IMR-90 (cell line): ENCODE measurements at regions not wholly inside any gene's neighbourhood (a gene's known extent, or its start where the extent isn't known, plus 50 kb on each side); places are given as distances from the start of the nearest gene placed in this dataset.
A peak's percentile ranks its signal among the peaks of the same experiment; 100 is the strongest.

Experiments
- ATAC-seq: fragments of 200-7000 bp; cut with Tn5 transposase; 2 replicates; pipeline ENCODE4 v1.9.1; 2020; ENCODE audit warnings: low read depth, mild to moderate bottlenecking, moderate library complexity
- BruUV-seq: library from RNA; stranded (reverse); fragments of 400-500 nt; replicated peaks from 2 replicates; lab custom pipeline; 2021; lab: Mats Ljungman, UMichigan
- CTCF ChIA-PET: fragments of 300-600 bp; formaldehyde crosslinking; extraction: SDS; loops from one replicate; lab custom pipeline; 2021; ENCODE audit warnings: antibody characterized with exemption; lab: Yijun Ruan, JAX
- POLR2A ChIA-PET: fragments of 300-600 bp; sonication (Branson Sonifier 250); formaldehyde crosslinking; loops from one replicate; lab custom pipeline; 2022; ENCODE audit warnings: antibody characterized with exemption; ENCODE audit not compliant: unreplicated experiment; lab: Charles Lee
- DNase-seq: peaks from one replicate; pipeline ENCODE4 v3.0.0; 2013
- H2AFZ ChIP-seq: replicated peaks from 2 replicates; pipeline ENCODE3; 2013; ENCODE audit warnings: low read length, mild to moderate bottlenecking; ENCODE audit not compliant: poor library complexity
- H2AK5ac ChIP-seq: 2 replicates; pipeline ENCODE4 v1.6.1; 2013; ENCODE audit warnings: low read depth, low read length, inconsistent platforms
- H2AK9ac ChIP-seq: replicated peaks from 2 replicates; pipeline ENCODE3; 2013; ENCODE audit warnings: mild to moderate bottlenecking, low read depth, low read length, moderate library complexity; ENCODE audit not compliant: poor library complexity
- H2BK120ac ChIP-seq: 2 replicates; pipeline ENCODE4 v1.6.1; 2013; ENCODE audit warnings: low read depth, low read length, inconsistent platforms
- H2BK15ac ChIP-seq: 3 replicates; pipeline ENCODE4 v1.6.1; 2013; ENCODE audit warnings: low read depth, low read length, inconsistent platforms
- H2BK20ac ChIP-seq: 2 replicates; pipeline ENCODE4 v1.6.1; 2013; ENCODE audit warnings: low read depth, mild to moderate bottlenecking, inconsistent platforms, low read length, moderate library complexity
- H2BK5ac ChIP-seq: 2 replicates; pipeline ENCODE4 v1.6.1; 2013; ENCODE audit warnings: mild to moderate bottlenecking, low read depth, low read length, inconsistent platforms; ENCODE audit not compliant: poor library complexity, severe bottlenecking
- H3K14ac ChIP-seq: replicated peaks from 2 replicates; pipeline ENCODE4 v1.6.1; 2013; ENCODE audit warnings: low read depth, low read length, inconsistent platforms
- H3K18ac ChIP-seq: 2 replicates; pipeline ENCODE4 v1.6.1; 2013; ENCODE audit warnings: low read depth, low read length, control low read depth
- H3K23ac ChIP-seq: 2 replicates; pipeline ENCODE4 v1.6.1; 2013; ENCODE audit warnings: low read depth, low read length, inconsistent platforms
- H3K27ac ChIP-seq: 2 replicates; pipeline ENCODE4 v1.5.1; 2013; ENCODE audit warnings: mild to moderate bottlenecking, control low read depth, low read length; ENCODE audit not compliant: insufficient read depth
- H3K27me3 ChIP-seq: 2 replicates; pipeline ENCODE4 v1.6.1; 2013; ENCODE audit warnings: low read length; ENCODE audit not compliant: control insufficient read depth, insufficient read depth
- H3K36me3 ChIP-seq: 2 replicates; pipeline ENCODE4 v1.6.1; 2013; ENCODE audit warnings: low read length, mixed read lengths; ENCODE audit not compliant: control insufficient read depth, insufficient read depth
- H3K4ac ChIP-seq: 2 replicates; pipeline ENCODE4 v1.6.1; 2013; ENCODE audit warnings: low read depth, low read length, inconsistent platforms
- H3K4me1 ChIP-seq: 2 replicates; pipeline ENCODE4 v1.6.1; 2013; ENCODE audit warnings: low read length, mixed read lengths; ENCODE audit not compliant: control insufficient read depth, insufficient read depth
- H3K4me2 ChIP-seq: 2 replicates; pipeline ENCODE4 v1.6.1; 2013; ENCODE audit warnings: low read depth, mild to moderate bottlenecking, control low read depth, low read length, moderate library complexity
- H3K4me3 ChIP-seq: 2 replicates; pipeline ENCODE4 v1.5.1; 2013; ENCODE audit warnings: low read depth, mild to moderate bottlenecking, control low read depth, low read length, moderate library complexity; ENCODE audit not compliant: insufficient read depth
- H3K56ac ChIP-seq: 2 replicates; pipeline ENCODE4 v1.6.1; 2013; ENCODE audit warnings: low read length, inconsistent platforms; ENCODE audit not compliant: insufficient read depth; ENCODE audit errors: extremely low read depth
- H3K79me1 ChIP-seq, 2 experiments: 2 replicates each; pipeline ENCODE4 v1.6.1; 2013; ENCODE audit warnings: low read length in 2 of 2, inconsistent platforms in 1 of 2, low read depth in 1 of 2
- H3K9ac ChIP-seq: 2 replicates; pipeline ENCODE4 v1.6.1; 2013; ENCODE audit warnings: low read depth, low read length, control low read depth
- H3K9me1 ChIP-seq: 2 replicates; pipeline ENCODE4 v1.6.1; 2013; ENCODE audit warnings: low read length, inconsistent platforms; ENCODE audit not compliant: insufficient read depth
- H3K9me3 ChIP-seq: 2 replicates; pipeline ENCODE4 v1.6.1; 2013; ENCODE audit warnings: low read length; ENCODE audit not compliant: control insufficient read depth, insufficient read depth
- H4K20me1 ChIP-seq: 2 replicates; pipeline ENCODE4 v1.6.1; 2013; ENCODE audit warnings: low read length, inconsistent platforms; ENCODE audit not compliant: insufficient read depth
- H4K5ac ChIP-seq: 2 replicates; pipeline ENCODE4 v1.6.1; 2013; ENCODE audit warnings: mild to moderate bottlenecking, low read depth, low read length, control low read depth
- H4K8ac ChIP-seq, 2 experiments: 2 replicates each; pipeline ENCODE4 v1.6.1; 2013; ENCODE audit warnings: low read depth in 2 of 2, low read length in 2 of 2, control low read depth in 1 of 2, inconsistent platforms in 1 of 2
- H4K91ac ChIP-seq: 2 replicates; pipeline ENCODE4 v1.6.1; 2013; ENCODE audit warnings: low read depth, low read length, inconsistent platforms; ENCODE audit not compliant: insufficient read depth
- BHLHE40 ChIP-seq: fragments of 150-350 bp; IDR thresholded peaks from 2 replicates; pipeline ENCODE4 v1.6.1; 2016; ENCODE audit warnings: mild to moderate bottlenecking, low read depth, low read length
- CEBPB ChIP-seq: IDR thresholded peaks from 2 replicates; pipeline ENCODE4 v1.6.1; 2012; ENCODE audit warnings: low read depth, low read length, improper control_type of control experiment
- CHD1 ChIP-seq: IDR thresholded peaks from 2 replicates; pipeline ENCODE4 v1.6.1; 2012; ENCODE audit warnings: low read depth, low read length, improper control_type of control experiment
- CTCF ChIP-seq: conservative IDR thresholded peaks from 2 replicates; pipeline ENCODE4 v1.5.1; 2012; ENCODE audit warnings: mild to moderate bottlenecking, low read depth, low read length, improper control_type of control experiment
- ELK1 ChIP-seq: fragments of 150-350 bp; IDR thresholded peaks from 2 replicates; pipeline ENCODE4 v1.6.1; 2016; ENCODE audit warnings: low read depth, mild to moderate bottlenecking, low read length, moderate library complexity, borderline replicate concordance
- FOS ChIP-seq: fragments of 150-350 bp; IDR thresholded peaks from 2 replicates; pipeline ENCODE4 v1.6.1; 2016; ENCODE audit warnings: low read depth, low read length
- MAFK ChIP-seq: IDR thresholded peaks from 2 replicates; pipeline ENCODE4 v1.6.1; 2012; ENCODE audit warnings: low read depth, low read length, improper control_type of control experiment
- MAZ ChIP-seq: IDR thresholded peaks from 2 replicates; pipeline ENCODE4 v1.6.1; 2012; ENCODE audit warnings: low read depth, mild to moderate bottlenecking, low read length, improper control_type of control experiment, moderate library complexity, borderline replicate concordance
- MXI1 ChIP-seq: IDR thresholded peaks from 2 replicates; pipeline ENCODE4 v1.6.1; 2012; ENCODE audit warnings: low read depth, mild to moderate bottlenecking, low read length, moderate library complexity, borderline replicate concordance
- NFE2L2 ChIP-seq: fragments of 150-350 bp; IDR thresholded peaks from 2 replicates; pipeline ENCODE4 v1.6.1; 2016; ENCODE audit warnings: low read depth, mild to moderate bottlenecking, low read length
- POLR2A ChIP-seq: IDR thresholded peaks from 2 replicates; pipeline ENCODE4 v1.6.1; 2012; ENCODE audit warnings: mild to moderate bottlenecking, low read depth, low read length
- RAD21 ChIP-seq: IDR thresholded peaks from 2 replicates; pipeline ENCODE4 v1.6.1; 2012; ENCODE audit warnings: low read length, improper control_type of control experiment
- RCOR1 ChIP-seq: IDR thresholded peaks from 2 replicates; pipeline ENCODE4 v1.6.1; 2012; ENCODE audit warnings: mild to moderate bottlenecking, low read length, improper control_type of control experiment; ENCODE audit not compliant: insufficient replicate concordance
- RFX5 ChIP-seq: IDR thresholded peaks from 2 replicates; pipeline ENCODE4 v1.8.0; 2012; ENCODE audit warnings: low read depth, mild to moderate bottlenecking, low read length, moderate library complexity
- SMC3 ChIP-seq: fragments of 150-350 bp; IDR thresholded peaks from 2 replicates; pipeline ENCODE4 v1.6.1; 2016; ENCODE audit warnings: low read depth, mild to moderate bottlenecking, antibody characterized with exemption, low read length, moderate library complexity
- USF2 ChIP-seq: fragments of 150-350 bp; IDR thresholded peaks from 2 replicates; pipeline ENCODE4 v1.6.1; 2017; ENCODE audit warnings: mild to moderate bottlenecking, antibody characterized with exemption, low read length, low read depth
- WGBS, 2 experiments: methylation state at CpG; one replicate each; pipeline versions ENCODE4 v1.1.5 to v1.1.7; 2013; ENCODE audit warnings: missing lambda C conversion rate in 2 of 2; ENCODE audit not compliant: insufficient read length in 1 of 2; ENCODE audit errors: extremely low coverage in 2 of 2; 5-methylcytosine and 5-hydroxymethylcytosine counted together
- dilution Hi-C: fragments of 300-500 bp; cut with HindIII; formaldehyde crosslinking; loops from one replicate; pipeline ENCODE4 v1.14.3; 2018; ENCODE audit warnings: low sequenced_read_pairs; ENCODE audit not compliant: unreplicated experiment
- in situ Hi-C: fragments of 300-500 bp; cut with MboI; formaldehyde crosslinking; loops from 3 replicates; pipeline ENCODE4 v1.14.3; 2019; ENCODE audit warnings: low sequenced_read_pairs, inconsistent platforms, mixed read lengths
- intact Hi-C: fragments of 100-400 bp; cut with micrococcal nuclease; formaldehyde crosslinking; loops from 2 replicates; pipeline ENCODE4 v1.10.0; 2022

GRCh38 chr12:90076851-90077319, 368.2 kb upstream of the ATP2B1 start:
- peak overlapping the region; percentile 49; the same call in 1 of the 2 replicates for H3K56ac ChIP-seq
- H3K9me1 ChIP-seq: no peaks in the 10 kb centered on the region; the same call in 1 of the 2 replicates
- no peak overlapping the region; the same call in 1 of the 2 replicates for H4K5ac ChIP-seq
- no peaks in the 10 kb centered on the region for H3K36me3 ChIP-seq
- DNase-seq: no peak
- H3K4me1 ChIP-seq: peaks cover 5% of the 10 kb centered on the region
- no peaks in the 10 kb centered on the region for H3K9me3 ChIP-seq
- TF ChIP-seq RAD21 (no peak), RCOR1 (no peak), BHLHE40 (no peak), MAZ (no peak), CEBPB (no peak), MAFK (no peak), CHD1 (no peak), RFX5 (no peak), FOS (no peak), USF2 (no peak), MXI1 (no peak), ELK1 (no peak), CTCF (no peak), POLR2A (no peak), NFE2L2 (no peak), SMC3 (no peak)
- in situ Hi-C loops: no loop called here
- no peak overlapping the region for H2AK5ac ChIP-seq
- H4K8ac ChIP-seq: no peak overlapping the region
- no peak overlapping the region for H3K23ac ChIP-seq
- dilution Hi-C loops: no loop called here
- H3K18ac ChIP-seq: no peak overlapping the region
- H2BK120ac ChIP-seq: no peak overlapping the region
- H4K91ac ChIP-seq: no peak overlapping the region
- no peak overlapping the region for H2AK9ac ChIP-seq
- POLR2A ChIA-PET: no interaction called here
- no peak overlapping the region for H2BK20ac ChIP-seq
- H3K27me3 ChIP-seq: no peaks in the 10 kb centered on the region
- no peak overlapping the region for H3K4ac ChIP-seq
- no peak overlapping the region for H2BK5ac ChIP-seq
- BruUV-seq: no TSS peak
- WGBS, 2 experiments: no CpG with 5 or more reads among the region's 3 CpGs
- intact Hi-C loops: no loop called here
- no peak overlapping the region for H3K14ac ChIP-seq
- no peak for ATAC-seq
- CTCF ChIA-PET: interaction anchor here (0.6 to 0.8 kb wide), 3 partner anchors 27 to 369 kb away, joined by 3 read pairs; no protein-coding TSS in a partner anchor
- H3K4me2 ChIP-seq: no peak overlapping the region
- H3K79me1 ChIP-seq: no peaks in the 10 kb centered on the region; a peak in 1 of 4 replicates
- no peak overlapping the region for H3K27ac ChIP-seq
- H2BK15ac ChIP-seq: peak overlapping the region; percentile 40; the same call in 1 of the 3 replicates
- no peak overlapping the region for H3K4me3 ChIP-seq
- H3K9ac ChIP-seq: no peak overlapping the region
- H4K20me1 ChIP-seq: no peaks in the 10 kb centered on the region
- H2AFZ ChIP-seq: no peak overlapping the region
